ENCODE measurements at regions not wholly inside any gene's neighbourhood (a gene's known extent, or its start where the extent isn't known, plus 50 kb on each side); places are given as distances from the start of the nearest gene placed in this dataset.

- no peak overlapping the region for H3K4me3 ChIP-seq (ENCODE audit: low read depth, low read length)
- TF ChIP-seq CTCF (IDR thresholded peaks at IDR 0.05; ENCODE audit: insufficient read depth, low read length, severe bottlenecking) = no peak
- H3K27me3 ChIP-seq (ENCODE audit: control insufficient read depth, insufficient read depth, low read length) = no peaks in the 10 kb centered on the region
- DNase-seq (ENCODE audit: low read depth) = no peak
- H3K36me3 ChIP-seq (ENCODE audit: control insufficient read depth, insufficient read depth, low read length) = no peaks in the 10 kb centered on the region
- FAIRE-seq = no peak
These were observed 79.5 kb upstream of the HIVEP3 start for GRCh38 chr1:41998250-41998649.

GRCh38 chr1:41997153-41997552, 78.4 kb upstream of the HIVEP3 start:
- Histone ChIP-seq H3K4me3 (ENCODE audit: low read depth, low read length) (no peak overlapping the region), H3K27me3 (ENCODE audit: control insufficient read depth, insufficient read depth, low read length) (no peaks in the 10 kb centered on the region), H3K36me3 (ENCODE audit: control insufficient read depth, insufficient read depth, low read length) (no peaks in the 10 kb centered on the region)
- no peak for TF ChIP-seq CTCF (IDR thresholded peaks at IDR 0.05; ENCODE audit: insufficient read depth, low read length, severe bottlenecking)
- DNase-seq (ENCODE audit: low read depth) = no peak
- no peak for FAIRE-seq

GRCh38 chr1:41995441-41996130, 76.9 kb upstream of the HIVEP3 start:
- no peaks in the 10 kb centered on the region for H3K27me3 ChIP-seq (ENCODE audit: control insufficient read depth, insufficient read depth, low read length)
- FAIRE-seq (no peak), DNase-seq (ENCODE audit: low read depth) (no peak)
- H3K4me3 ChIP-seq (ENCODE audit: low read depth, low read length) = no peak overlapping the region
- no peaks in the 10 kb centered on the region for H3K36me3 ChIP-seq (ENCODE audit: control insufficient read depth, insufficient read depth, low read length)
- no peak for TF ChIP-seq CTCF (IDR thresholded peaks at IDR 0.05; ENCODE audit: insufficient read depth, low read length, severe bottlenecking)

GRCh38 chr1:41994195-41994894, 75.6 kb upstream of the HIVEP3 start:
- Histone ChIP-seq H3K36me3 (ENCODE audit: control insufficient read depth, insufficient read depth, low read length) (no peaks in the 10 kb centered on the region), H3K27me3 (ENCODE audit: control insufficient read depth, insufficient read depth, low read length) (no peaks in the 10 kb centered on the region), H3K4me3 (ENCODE audit: low read depth, low read length) (no peak overlapping the region)
- no peak for TF ChIP-seq CTCF (IDR thresholded peaks at IDR 0.05; ENCODE audit: insufficient read depth, low read length, severe bottlenecking)
- no peak for FAIRE-seq
- no peak for DNase-seq (ENCODE audit: low read depth)

- DNase-seq (ENCODE audit: low read depth) (peak; percentile 15), FAIRE-seq (no peak)
- Histone ChIP-seq H3K36me3 (ENCODE audit: control insufficient read depth, insufficient read depth, low read length) (no peaks in the 10 kb centered on the region), H3K4me3 (ENCODE audit: low read depth, low read length) (no peak overlapping the region), H3K27me3 (ENCODE audit: control insufficient read depth, insufficient read depth, low read length) (no peaks in the 10 kb centered on the region)
- no peak for TF ChIP-seq CTCF (IDR thresholded peaks at IDR 0.05; ENCODE audit: insufficient read depth, low read length, severe bottlenecking)
These were observed 64.7 kb upstream of the HIVEP3 start for GRCh38 chr1:41983451-41983850.

All from bronchial epithelial cell (primary cell).